Stimulated activated naive CD8-positive, alpha-beta T cell treated with anti-CD3 and anti-CD28 coated beads, Interleukin-15, Interleukin-2, amounts not matched to agents 100 U/mL and 50 U/mL, for 24 hours (primary cell): ENCODE measurements at regions not wholly inside any gene's neighbourhood (a gene's known extent, or its start where the extent isn't known, plus 50 kb on each side); places are given as distances from the start of the nearest gene placed in this dataset.

Experiments used
- ATAC-seq: fragments of 150-1000 bp; cut with Tn5 transposase; one replicate; pipeline ENCODE4 v1.10.0; 2021
- DNase-seq: peaks from one replicate; pipeline ENCODE4 v3.0.0; 2021

DNA sequence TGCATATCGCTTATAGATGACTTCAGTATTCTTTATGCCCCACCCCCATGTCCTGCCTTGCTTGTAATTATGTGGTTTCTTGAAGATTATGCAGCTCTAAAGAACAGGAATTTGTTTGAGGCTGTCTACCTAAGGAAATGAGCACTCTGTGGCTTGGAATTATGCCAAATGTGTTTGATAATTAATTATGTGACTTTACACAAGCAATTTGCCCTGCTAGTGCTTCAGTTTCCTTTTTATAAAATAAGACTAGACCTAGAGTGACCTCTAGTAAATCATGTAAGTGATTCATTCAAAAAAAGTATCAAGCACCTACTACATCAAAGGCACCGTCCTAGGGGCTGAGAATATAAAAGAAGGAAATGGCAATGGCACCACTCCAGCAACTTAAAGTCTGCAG lies 491.5 kb upstream of the KIRREL3 start:
- DNase-seq (no peak), ATAC-seq (no peak)

DNA sequence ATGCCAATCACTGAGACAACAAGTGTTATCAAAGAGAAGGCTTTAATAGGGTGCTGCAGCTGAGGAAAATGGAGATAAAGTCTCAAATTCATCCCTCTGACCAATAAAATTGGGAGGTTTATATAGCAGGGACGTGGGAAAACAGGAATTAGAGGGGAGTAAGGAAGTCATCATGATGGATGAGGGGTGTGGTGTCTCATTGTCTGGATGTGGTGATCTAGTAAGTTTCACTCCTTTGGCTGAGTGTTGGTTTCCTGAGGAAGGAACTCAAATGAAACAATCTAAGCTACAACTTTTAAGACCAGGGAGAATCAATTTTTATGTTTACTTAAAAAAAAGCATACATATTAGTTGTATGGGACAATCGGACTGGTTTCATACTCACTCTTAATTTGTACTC lies 491.0 kb upstream of the KIRREL3 start:
- no peak for DNase-seq
- ATAC-seq, result no peak

DNA sequence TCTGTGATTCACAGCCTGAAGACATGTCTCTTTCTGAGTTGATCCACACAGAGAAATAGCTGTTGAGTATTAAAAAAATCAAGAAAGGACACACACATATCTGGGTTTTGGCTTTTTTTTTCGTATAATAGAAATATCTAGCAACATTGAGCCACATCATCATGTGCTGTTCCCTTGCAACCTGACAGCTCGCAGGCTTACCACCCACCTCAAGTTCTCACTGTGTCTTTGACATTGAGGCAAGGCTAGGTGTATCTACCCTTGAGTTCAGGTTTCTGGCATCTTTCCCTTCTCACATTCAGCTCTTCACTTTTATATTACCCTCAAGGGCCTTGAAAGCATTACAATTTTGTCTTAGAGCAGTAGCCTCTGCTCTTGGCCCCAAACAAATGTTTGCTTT lies 490.3 kb upstream of the KIRREL3 start:
- no peak for DNase-seq
- no peak for ATAC-seq

DNA sequence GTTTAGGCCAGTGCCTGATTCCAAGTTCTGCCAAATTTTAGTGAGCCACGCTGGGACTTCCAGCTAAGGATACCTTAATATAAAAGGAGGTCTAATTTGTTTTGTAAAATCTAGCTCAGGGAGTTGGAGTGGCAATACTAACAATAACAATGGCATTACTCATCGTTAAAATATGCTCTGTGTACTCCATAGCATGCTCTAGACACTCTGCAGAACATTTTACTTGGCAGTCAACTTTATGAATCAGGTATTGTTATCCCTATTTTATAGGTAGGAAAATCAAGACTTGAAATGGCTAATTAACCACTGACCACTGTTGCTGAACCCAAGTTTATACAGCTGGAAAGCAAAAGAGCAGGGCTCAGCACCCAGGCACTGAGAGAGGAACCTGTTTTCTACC lies 485.0 kb upstream of the KIRREL3 start:
- no peak for DNase-seq
- ATAC-seq, result no peak

DNA sequence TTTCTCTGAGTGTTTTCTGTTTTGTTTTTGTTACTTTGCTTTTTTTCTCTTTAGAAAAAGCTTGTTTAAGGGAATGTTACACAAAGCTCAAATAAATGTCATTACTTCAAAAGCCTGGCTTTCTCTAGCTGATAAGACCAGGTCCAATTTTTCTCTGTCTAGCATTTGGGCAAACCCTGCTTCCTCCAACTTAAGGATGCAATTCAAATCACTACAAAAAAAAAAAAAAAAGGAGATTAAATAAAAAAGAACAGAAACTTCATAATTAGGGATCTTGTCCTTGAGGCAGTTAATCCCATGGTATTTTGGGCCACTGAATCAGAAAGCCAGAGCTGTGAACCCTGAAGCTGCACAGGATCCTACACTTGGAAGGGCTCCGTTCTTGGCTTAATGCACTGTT lies 480.8 kb upstream of the KIRREL3 start:
- DNase-seq (no peak), ATAC-seq (no peak)

DNA sequence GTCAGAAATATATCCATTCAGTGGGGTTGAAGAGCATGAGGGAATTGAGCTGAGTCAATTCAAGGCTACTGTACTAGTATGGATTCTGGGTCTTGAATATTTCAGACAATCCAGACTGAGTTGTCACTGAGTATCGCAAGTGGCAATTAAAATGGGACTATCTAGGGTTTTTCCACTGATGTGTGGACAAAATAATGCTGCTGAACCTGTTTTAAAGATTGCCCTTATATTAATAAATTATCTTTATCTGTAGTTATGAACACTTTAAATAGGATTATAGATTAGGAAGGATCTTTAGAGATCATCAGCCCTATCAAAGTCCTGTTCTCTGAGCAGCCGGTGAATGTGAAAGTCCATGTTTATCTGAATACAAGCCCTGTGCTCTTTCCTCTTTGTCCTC lies 478.3 kb upstream of the KIRREL3 start:
- DNase-seq, result no peak
- ATAC-seq, result no peak

DNA sequence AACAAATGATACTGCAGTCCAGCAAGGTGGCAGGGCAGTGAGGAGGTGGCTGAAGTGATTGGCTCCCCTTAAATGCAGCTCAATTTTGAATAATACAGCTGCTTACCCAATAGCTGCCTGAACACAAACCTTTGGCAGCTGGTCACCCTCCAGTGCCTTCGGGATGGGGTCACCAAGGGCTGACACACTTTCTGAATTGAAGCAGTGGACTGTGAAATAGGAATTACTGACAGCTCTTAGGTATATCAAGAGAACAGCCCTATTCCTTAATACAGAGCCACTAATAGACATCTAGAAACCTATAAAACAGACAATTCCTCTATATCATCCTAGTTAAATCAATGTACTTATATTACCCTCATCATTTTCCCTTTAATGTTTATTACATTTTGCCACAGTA lies 474.2 kb upstream of the KIRREL3 start:
- DNase-seq, result no peak
- no peak for ATAC-seq

DNA sequence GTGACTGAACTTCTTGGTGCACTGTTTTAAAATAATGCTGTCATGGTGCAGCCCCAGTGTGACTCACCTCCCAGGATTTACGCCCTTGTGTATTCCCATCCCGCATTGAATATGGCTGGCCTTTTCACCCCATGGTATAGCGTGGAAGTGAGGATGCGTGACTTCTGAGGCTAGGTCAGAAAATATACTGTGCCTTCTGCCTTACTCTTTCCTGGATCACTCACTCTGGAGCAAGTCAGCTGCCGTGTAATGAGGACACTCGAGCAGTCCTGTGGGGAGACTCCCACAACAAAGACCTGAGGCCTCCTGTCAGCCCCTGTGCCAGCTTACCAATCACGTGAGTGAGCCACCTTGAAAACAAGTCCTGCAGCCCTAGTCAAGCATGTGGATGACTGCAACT lies 471.9 kb upstream of the KIRREL3 start:
- DNase-seq (no peak), ATAC-seq (no peak)

DNA sequence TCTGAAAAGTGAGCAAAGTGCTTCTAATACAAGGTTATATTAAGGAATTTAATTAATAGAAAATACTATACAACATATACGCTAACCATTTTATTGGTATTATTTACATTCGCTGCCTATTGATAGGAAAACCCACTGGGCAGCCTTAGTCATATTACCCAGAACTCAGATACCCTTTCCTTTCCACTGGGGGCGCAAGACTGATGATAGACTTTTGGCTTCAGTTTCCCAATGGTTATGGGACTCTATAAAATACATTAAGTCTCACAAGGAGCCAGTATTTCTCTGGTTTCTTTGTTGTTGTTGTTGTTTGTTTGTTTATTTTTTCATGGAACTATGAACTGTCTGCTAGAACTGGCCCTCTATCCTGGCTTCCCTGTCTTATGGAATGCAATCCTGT lies 471.1 kb upstream of the KIRREL3 start:
- ATAC-seq (no peak), DNase-seq (no peak)

DNA sequence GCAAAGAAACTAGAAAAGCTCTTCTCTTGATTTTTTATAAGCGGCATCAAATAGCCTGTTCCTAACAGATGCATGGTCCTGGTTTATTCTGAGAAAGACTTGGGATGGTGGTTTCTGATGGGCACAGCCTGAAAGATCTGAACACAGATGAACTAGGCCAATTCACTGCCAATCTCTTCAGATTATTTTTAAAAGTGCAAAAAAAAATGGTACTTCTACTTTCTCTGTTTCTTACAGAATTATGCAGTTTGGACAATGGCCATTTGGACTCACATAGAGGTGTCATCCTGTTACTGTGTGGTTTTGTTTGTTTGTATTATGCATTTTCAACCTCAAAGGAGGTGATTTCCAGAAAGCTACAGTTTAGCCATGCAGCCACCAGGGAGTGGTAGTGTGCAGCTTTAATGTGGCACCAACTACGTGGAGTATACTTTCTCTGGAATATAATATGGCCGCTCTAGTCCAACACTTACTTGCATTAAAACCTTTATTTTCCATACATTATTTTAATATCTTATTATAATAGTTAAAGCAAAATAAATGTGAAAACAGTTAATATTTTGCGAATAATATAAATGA lies 469.8 kb upstream of the KIRREL3 start:
- ATAC-seq, result no peak

DNA sequence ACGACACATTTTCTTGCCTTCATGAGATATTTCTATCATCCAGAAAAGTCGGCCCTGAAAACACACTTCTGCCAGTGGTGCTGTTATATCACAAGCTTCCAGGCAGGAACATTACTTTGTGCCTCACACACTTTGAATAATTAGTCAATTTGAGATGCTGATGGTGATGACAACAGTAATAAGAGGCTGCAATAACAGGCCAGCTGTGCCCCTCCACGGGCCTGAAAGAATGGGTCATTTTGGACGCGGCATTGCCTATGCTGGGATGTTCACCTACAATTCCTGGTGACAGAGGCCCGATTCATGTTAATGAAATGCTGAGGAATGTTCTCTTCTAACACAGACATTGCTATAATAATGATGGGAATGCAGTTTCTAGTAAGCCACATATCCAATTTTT lies 463.8 kb upstream of the KIRREL3 start:
- no peak for ATAC-seq
- DNase-seq, result no peak

More for the DNA sequence above, 469.8 kb upstream of the KIRREL3 start:
- DNase-seq, result no peak

DNA sequence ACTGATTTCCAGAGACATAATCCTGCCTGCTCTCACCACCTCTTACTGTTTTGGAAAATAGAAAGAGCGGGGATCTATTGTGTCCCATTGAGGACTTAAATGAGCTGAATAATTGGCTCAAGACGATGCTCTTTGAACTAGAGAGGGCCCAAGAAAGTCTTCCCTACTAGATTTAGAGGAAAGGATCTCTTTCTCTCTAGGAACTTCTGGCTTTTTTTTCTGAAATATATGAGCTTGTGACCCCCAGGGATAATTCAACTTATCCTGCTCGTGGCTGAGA lies 461.4 kb upstream of the KIRREL3 start:
- no peak for ATAC-seq
- DNase-seq, result no peak

DNA sequence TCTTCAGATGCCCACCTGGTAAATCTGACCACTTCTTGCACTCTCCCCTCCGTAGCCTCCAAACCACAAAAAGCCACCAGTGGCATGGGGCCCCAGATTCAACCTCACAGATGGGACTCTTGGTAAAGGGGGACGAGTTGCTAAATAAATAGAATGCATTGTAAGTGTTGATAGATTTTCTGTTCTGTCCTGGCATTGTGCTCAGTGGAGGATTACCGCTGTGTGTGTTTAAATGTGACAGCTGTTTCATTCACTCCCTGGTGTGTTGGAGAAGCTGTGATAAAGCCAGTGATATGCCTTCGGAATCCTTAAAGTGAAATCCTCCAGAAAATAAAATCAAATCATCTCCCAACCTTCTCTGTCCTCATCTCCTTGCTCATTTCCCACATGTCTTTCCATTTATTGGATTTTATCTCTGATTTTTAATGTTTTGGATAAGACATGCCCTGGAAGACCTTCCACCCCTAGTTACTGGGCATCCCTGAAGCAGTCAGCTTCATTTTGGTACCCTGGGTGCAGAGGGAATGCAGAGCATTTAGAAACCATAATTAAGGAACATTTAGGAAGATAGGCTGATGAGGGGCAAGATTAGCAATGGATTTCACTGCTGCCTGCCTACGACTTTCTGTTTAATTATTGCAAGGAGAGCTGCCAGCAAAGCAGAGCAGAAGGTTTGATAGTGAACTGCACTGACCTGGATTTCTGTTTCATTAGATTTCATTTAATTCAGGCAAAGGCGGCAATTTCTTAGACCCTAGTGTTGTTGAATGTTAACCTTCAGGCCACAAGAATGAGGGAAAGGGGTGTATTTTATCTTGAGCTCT lies 460.9 kb upstream of the KIRREL3 start:
- DNase-seq (no peak), ATAC-seq (no peak)

DNA sequence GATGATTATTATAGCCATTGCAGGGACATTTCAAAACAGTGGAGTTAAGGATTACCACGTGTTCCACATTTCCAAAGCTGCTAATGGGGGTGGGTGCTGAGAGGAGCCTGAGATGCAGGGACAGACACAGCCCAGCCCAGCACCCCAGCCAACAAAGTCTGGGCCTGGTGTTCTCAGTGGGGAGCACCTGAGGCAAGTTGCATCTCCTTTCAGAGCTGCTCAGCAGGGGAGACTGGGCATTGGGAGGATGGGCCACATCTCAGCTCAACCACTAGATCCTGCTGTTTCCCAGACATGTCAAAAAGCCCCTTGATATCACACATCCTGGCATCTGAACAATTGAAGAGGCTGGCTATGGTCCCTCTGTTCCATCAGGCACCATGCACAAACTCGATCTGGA lies 458.0 kb upstream of the KIRREL3 start:
- ATAC-seq (no peak), DNase-seq (no peak)

DNA sequence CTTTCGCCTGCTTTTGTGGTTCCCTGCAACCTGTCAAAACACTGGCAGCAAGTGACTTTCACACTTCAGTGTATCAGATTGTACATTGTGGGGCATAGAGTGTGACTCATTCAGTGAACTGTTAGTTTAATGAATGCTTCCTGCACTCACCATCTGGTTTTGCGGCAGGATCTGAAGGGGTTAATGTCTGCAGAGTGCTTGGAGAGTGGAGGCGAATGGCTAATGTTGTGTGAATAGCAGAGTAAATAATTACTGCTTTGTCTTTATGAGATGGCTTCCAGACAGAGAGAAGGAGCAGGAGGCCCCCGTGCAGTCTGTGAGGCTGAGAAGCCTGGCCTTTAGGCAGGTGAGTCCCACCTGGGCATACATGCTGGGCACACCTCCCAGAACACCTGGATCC lies 454.3 kb upstream of the KIRREL3 start:
- ATAC-seq, result no peak

DNA sequence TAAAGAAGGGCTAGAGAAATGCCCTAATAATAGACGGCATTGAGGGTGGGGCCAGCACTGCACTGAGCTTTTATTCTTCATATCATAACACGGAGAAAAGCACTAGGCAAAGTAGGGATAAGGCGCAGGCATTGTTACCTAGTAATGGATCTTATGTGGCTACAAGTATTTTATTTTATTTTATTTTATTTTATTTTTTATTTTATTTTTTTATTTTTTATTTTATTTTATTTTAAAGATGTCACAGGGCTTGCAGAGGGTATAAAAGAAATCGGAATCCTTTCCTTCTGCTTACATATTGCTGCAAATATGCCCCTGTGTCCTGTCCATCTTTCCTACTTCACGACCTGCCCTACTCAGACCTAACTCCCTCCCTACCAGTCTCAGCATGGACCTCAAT lies 452.0 kb upstream of the KIRREL3 start:
- ATAC-seq, result no peak
- no peak for DNase-seq

More for the DNA sequence above, 454.3 kb upstream of the KIRREL3 start:
- DNase-seq, result no peak

DNA sequence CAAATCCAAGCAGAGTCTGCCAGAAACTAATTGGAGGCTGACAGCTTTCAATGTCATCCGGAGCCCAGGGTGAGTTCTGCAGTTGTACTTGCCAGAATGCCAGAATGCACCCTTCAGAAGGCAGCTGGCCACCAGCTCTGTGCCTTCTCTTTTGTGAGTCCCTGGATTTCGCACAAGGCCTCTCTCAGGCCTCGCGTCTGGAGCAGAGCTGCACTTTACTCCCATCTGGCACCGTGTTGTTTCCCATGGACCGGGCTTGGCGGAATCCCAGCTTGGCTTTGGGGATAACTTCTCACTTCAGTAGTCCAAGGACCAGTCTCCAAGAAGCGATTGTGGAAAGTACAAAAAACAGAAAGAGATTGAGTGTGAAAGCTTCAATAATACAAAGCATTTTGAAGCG lies 451.3 kb upstream of the KIRREL3 start:
- ATAC-seq, result no peak
- no peak for DNase-seq

DNA sequence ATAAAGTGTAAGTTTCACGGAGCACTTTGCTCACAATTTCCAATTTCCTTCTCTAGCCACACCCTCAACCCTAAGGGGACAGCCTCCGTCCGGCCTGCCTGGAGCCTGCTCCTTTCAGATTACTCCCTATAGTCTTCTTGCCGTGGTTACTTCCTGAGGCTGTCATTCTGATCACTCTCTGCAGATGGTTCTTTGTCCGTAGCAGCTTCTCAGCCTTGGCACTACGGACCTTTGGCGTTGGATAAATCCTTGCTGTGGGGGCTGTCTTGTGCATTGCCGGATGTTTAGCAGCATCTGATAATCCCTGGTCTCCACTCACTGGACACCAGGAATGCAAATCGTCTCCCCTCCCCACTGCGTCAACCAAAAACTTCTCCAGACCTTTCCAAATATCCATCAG lies 447.5 kb upstream of the KIRREL3 start:
- ATAC-seq, result no peak
- DNase-seq, result no peak

DNA sequence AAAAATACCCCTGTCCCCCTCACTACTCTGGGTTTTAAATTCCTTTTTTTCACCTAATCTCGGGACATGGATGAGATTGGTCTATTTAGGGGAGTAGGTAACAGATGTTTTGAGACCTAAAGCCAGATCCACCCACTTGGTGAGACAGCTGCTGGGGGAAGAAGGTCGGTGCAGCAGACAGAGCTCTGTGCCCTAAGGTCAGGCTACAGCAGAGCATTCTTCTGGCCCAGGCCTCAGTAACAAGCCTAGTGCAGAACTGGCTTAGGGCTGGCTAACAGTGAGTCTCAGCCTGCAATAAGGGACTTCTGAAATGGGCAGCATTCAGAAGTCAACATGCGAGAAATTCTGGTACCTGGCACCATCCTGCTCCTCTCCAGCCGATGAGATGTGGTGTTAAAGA lies 444.9 kb upstream of the KIRREL3 start:
- no peak for DNase-seq
- no peak for ATAC-seq

DNA sequence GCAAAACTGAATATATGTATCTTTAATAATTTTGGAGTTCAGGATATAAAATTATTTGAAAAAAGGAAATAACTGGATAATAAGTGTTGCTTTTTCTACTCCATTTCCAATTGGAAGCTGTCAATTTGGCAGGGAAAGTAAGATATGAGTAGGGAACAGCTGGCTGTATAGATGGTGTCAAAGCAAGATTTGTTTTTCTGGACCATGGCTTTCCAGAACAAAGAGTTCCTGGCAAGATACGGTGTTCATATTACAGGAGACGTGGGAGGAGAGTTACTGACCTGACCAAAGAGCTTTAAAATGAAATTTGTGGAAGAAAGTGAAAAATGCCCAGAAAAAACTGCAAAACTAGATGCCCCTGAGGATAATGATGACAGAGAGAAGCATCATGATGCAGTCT lies 442.7 kb upstream of the KIRREL3 start:
- DNase-seq, result no peak
- ATAC-seq, result no peak

DNA sequence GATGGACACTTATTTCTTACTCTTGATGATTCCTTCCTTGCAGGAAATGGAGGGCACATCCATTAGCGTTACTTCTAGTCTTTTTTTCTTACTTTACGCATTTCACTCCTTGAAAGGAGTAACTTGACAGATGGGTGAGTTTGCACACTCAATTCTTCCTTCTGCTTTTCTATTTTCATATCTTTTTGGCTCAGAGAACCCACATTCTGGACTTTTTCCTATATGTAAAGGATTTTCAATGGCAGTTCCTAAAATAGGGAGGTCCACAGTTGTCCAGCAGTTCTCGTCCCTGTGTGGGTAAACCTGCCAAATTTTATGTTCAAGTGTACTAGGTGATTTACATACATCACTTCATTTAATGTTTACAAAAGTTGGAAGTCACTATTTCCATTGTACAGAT lies 440.0 kb upstream of the KIRREL3 start:
- DNase-seq (no peak), ATAC-seq (no peak)

DNA sequence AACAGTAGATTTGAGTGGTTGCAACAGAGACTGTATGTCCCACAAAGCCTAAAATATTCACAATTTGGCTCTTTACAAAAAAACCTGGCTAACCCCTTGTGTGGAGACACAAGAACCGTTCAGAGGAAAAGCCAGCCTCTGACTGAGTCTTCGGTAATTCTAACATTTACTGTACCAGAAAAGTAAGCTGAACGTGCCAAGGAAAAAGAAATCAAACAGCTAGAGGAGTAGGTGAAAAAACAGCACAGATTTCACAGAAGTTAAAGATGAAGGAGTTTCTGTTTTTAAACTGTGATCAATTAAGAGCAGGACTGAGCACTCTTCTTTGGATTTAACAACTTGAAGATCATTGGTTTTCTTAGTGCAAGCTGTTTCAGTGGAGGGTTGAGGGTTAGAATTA lies 424.7 kb upstream of the KIRREL3 start:
- ATAC-seq (no peak), DNase-seq (no peak)

DNA sequence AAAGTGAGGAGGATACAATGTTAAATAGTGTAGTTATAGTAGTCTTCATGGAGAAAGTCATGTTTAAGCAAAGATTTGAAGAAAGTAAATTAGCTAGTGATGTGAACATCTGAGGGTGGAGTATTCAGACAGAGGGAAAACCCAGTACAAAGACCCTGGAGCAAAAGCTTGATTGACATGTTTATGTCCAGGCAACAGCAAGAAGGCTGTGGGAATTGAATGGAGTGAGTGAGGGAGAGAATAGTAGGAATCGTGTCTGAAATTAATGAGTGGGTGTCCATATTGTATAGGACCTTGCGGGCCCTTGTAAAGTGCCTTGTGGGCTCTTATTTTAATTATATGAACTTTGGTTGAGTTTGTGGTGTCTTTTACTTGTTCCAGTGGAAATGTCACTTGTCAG lies 424.1 kb upstream of the KIRREL3 start:
- ATAC-seq, result no peak
- no peak for DNase-seq

DNA sequence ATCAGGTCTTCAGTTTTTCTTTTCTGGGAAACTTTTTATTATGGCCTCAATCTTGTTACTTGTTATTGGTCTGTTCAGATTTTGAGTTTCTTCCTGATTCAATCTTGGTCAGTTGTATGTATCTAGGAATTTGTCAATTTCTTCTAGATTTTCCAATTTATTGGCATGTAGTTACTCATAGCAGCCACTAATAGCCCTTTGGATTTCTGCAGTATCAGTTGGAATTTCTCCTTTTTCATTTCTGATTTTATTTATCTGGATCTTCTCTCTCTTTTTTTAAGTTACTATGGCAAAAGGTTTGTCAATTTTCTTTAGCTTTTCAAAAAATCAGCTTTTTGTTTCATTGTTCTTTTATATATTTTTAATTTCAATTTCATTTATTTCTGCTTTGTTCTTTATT lies 419.6 kb upstream of the KIRREL3 start:
- DNase-seq (no peak), ATAC-seq (no peak)
